Common myeloid progenitor, CD34-positive (primary cell): ENCODE measurements at regions not wholly inside any gene's neighbourhood (a gene's known extent, or its start where the extent isn't known, plus 50 kb on each side); places are given as distances from the start of the nearest gene placed in this dataset.
"Not testable (repeated sequence)": the region's sequence is repeated elsewhere in the genome, so short reads cannot be mapped to it uniquely, and the experiment has no call there.

Experiments
- CTCF ChIA-PET: fragments of 350-600 bp; sonication (Branson Sonifier 250); formaldehyde crosslinking; loops from one replicate; lab custom pipeline; 2021; ENCODE audit warnings: antibody characterized with exemption; lab: Charles Lee
- POLR2A ChIA-PET: fragments of 350-600 bp; sonication (Branson Sonifier 250); formaldehyde crosslinking; loops from one replicate; lab custom pipeline; 2021; ENCODE audit warnings: antibody characterized with exemption; lab: Charles Lee
- DNase-seq, 3 donors: peaks; one replicate each; pipeline versions ENCODE4 v3.0.0 to v3.0.0-alpha.2; 2013
- H3K27ac ChIP-seq, 2 experiments: 1 replicate in 1 of 2; 2 replicates in 1 of 2; pipeline ENCODE4 v1.7.0; 2013; ENCODE audit warnings: inconsistent platforms in 2 of 2, low read length in 2 of 2, mild to moderate bottlenecking in 2 of 2, low read depth in 1 of 2, moderate library complexity in 1 of 2; ENCODE audit not compliant: severe bottlenecking in 2 of 2, insufficient read depth in 1 of 2, poor library complexity in 1 of 2
- H3K27me3 ChIP-seq, 5 experiments: replicated peaks in 2 of 5; 1 replicate in 3 of 5; 2 replicates in 2 of 5; pipeline versions ENCODE4 v1.6.1 to v1.7.0; 2013; ENCODE audit warnings: low read length in 4 of 5, mild to moderate bottlenecking in 2 of 5, moderate library complexity in 2 of 5, inconsistent platforms in 1 of 5; ENCODE audit not compliant: insufficient read depth in 5 of 5, control insufficient read depth in 4 of 5
- H3K36me3 ChIP-seq, 4 experiments: 1 replicate in 2 of 4; 2 replicates in 2 of 4; pipeline versions ENCODE4 v1.6.1 to v1.7.0; 2013; ENCODE audit warnings: low read length in 3 of 4, control low read depth in 1 of 4, mild to moderate bottlenecking in 1 of 4; ENCODE audit not compliant: control insufficient read depth in 4 of 4, insufficient read depth in 4 of 4
- H3K4me1 ChIP-seq, 4 experiments: 1 replicate in 3 of 4; 2 replicates in 1 of 4; pipeline versions ENCODE4 v1.6.1 to v1.7.1; 2013; ENCODE audit warnings: low read length in 3 of 4, mild to moderate bottlenecking in 3 of 4, control low read depth in 1 of 4, inconsistent platforms in 1 of 4, moderate library complexity in 1 of 4; ENCODE audit not compliant: control insufficient read depth in 4 of 4, insufficient read depth in 4 of 4; ENCODE audit errors: control extremely low read depth in 1 of 4
- H3K4me3 ChIP-seq, 7 experiments: 1 replicate in 4 of 7; 2 replicates in 3 of 7; pipeline versions ENCODE4 v1.5.1 to v1.7.0; 2013; ENCODE audit warnings: mild to moderate bottlenecking in 7 of 7, low read length in 6 of 7, moderate library complexity in 6 of 7, inconsistent platforms in 2 of 7, low read depth in 2 of 7, control low read depth in 1 of 7; ENCODE audit not compliant: insufficient read depth in 4 of 7, control insufficient read depth in 1 of 7; ENCODE audit errors: extremely low read depth in 1 of 7
- H3K9me3 ChIP-seq, 5 experiments: 1 replicate in 4 of 5; 2 replicates in 1 of 5; pipeline versions ENCODE4 v1.6.1 to v1.7.1; 2013; ENCODE audit warnings: low read length in 4 of 5, mild to moderate bottlenecking in 2 of 5, inconsistent platforms in 1 of 5, low read depth in 1 of 5, moderate library complexity in 1 of 5; ENCODE audit not compliant: control insufficient read depth in 4 of 5, insufficient read depth in 2 of 5; ENCODE audit errors: control extremely low read depth in 1 of 5
- WGBS: methylation state at CpG from one replicate; pipeline ENCODE4 v1.1.5; 2013; ENCODE audit not compliant: insufficient coverage; 5-methylcytosine and 5-hydroxymethylcytosine counted together

- H3K4me1 ChIP-seq = no peaks in the 10 kb centered on the region
- H3K9me3 ChIP-seq = no peaks in the 10 kb centered on the region
- WGBS = 100% methylated on average over 2 of the region's 2 CpGs
- H3K36me3 ChIP-seq = no peaks in the 10 kb centered on the region
- ChIA-PET CTCF (no interaction called here), POLR2A (interaction anchor here (0.6 kb wide), 1 partner anchor 18 kb away, joined by 5 read pairs; no protein-coding TSS in a partner anchor)
- DNase-seq = no peak
- no peaks in the 10 kb centered on the region for H3K27me3 ChIP-seq
- no peak overlapping the region for H3K27ac ChIP-seq
- H3K4me3 ChIP-seq = no peak overlapping the region
Measured at GRCh38 chr3:166889241-166889640, 490.9 kb downstream of the ZBBX start.

GRCh38 chr3:166879661-166880060, 500.4 kb downstream of the ZBBX start:
- no peak overlapping the region for H3K27ac ChIP-seq
- POLR2A ChIA-PET = no interaction called here
- CTCF ChIA-PET = no interaction called here
- no peaks in the 10 kb centered on the region for H3K4me1 ChIP-seq
- H3K27me3 ChIP-seq = no peaks in the 10 kb centered on the region
- H3K4me3 ChIP-seq = no peak overlapping the region
- H3K36me3 ChIP-seq = no peaks in the 10 kb centered on the region
- DNase-seq = no peak
- H3K9me3 ChIP-seq = peaks cover 0 to 2% (median 0%) of the 10 kb centered on the region in 5 experiments
- WGBS = no CpG with 5 or more reads among the region's 2 CpGs

- Histone ChIP-seq H3K27ac (no peak overlapping the region), H3K36me3 (no peaks in the 10 kb centered on the region), H3K27me3 (no peaks in the 10 kb centered on the region), H3K4me3 (no peak overlapping the region), H3K9me3 (peaks cover 0 to 2% (median 0%) of the 10 kb centered on the region in 5 experiments), H3K4me1 (no peaks in the 10 kb centered on the region)
- CTCF ChIA-PET = no interaction called here
- POLR2A ChIA-PET = no interaction called here
- no peak for DNase-seq
Measured at GRCh38 chr3:166877971-166878370, 502.1 kb downstream of the ZBBX start.

GRCh38 chr3:166864473-166865467, 515.3 kb downstream of the ZBBX start:
- Histone ChIP-seq H3K9me3 (peaks cover 0 to 11% (median 4%) of the 10 kb centered on the region in 5 experiments), H3K36me3 (no peaks in the 10 kb centered on the region), H3K4me1 (peaks cover 0 to 9% (median 0%) of the 10 kb centered on the region in 4 experiments), H3K27ac (no peak overlapping the region), H3K4me3 (peak overlapping the region in 1 of 7 experiments; percentile 13), H3K27me3 (no peaks in the 10 kb centered on the region)
- ChIA-PET CTCF (no interaction called here), POLR2A (no interaction called here)
- no peak for DNase-seq
- whole genome bisulfite sequencing = 95% methylated on average over 7 of the region's 10 CpGs

DNA sequence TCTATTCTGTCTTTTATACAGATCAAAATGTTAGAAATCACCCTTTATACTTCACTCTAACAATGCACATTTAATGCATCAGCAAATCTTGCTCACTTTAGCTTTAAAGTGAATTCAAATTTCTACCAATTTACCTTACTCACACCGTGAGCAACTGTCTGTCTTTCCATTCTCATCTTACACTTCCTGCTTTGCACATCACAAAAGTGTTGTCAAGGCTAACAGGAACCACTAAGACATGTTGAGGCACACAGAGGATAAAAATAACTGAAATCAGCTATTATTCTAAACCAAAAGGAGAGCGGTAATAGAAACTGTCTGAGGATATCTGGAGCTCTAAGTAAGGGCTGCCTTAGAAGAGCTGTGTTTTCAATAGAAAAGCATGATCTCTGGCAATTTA, 519.9 kb downstream of the ZBBX start:
- Histone ChIP-seq H3K27me3 (no peaks in the 10 kb centered on the region), H3K4me3 (no peak overlapping the region), H3K9me3 (peaks cover 0 to 6% (median 1%) of the 10 kb centered on the region in 5 experiments), H3K4me1 (peaks cover 0 to 9% (median 0%) of the 10 kb centered on the region in 4 experiments), H3K36me3 (no peaks in the 10 kb centered on the region), H3K27ac (no peak overlapping the region)
- CTCF ChIA-PET = no interaction called here
- no peak for DNase-seq
- POLR2A ChIA-PET = no interaction called here
- WGBS = 100% methylated on average over 1 of the region's 2 CpGs

- Histone ChIP-seq H3K4me3 (no peak overlapping the region), H3K9me3 (peaks cover 0 to 2% (median 0%) of the 10 kb centered on the region in 5 experiments), H3K27me3 (no peaks in the 10 kb centered on the region), H3K4me1 (no peaks in the 10 kb centered on the region), H3K27ac (no peak overlapping the region), H3K36me3 (no peaks in the 10 kb centered on the region)
- no peak for DNase-seq
- ChIA-PET CTCF (no interaction called here), POLR2A (no interaction called here)
Measured at GRCh38 chr3:166844329-166844728, 535.8 kb downstream of the ZBBX start.

GRCh38 chr3:166842784-166843183, 537.3 kb downstream of the ZBBX start:
- H3K4me1 ChIP-seq, H3K27me3 ChIP-seq, H3K4me3 ChIP-seq, CTCF ChIA-PET, H3K27ac ChIP-seq, H3K36me3 ChIP-seq, POLR2A ChIA-PET, H3K9me3 ChIP-seq, DNase-seq: not testable (repeated sequence)
- WGBS = 92% methylated on average over 21 of the region's 25 CpGs
